GM23338 (cell line): ENCODE measurements at regions not wholly inside any gene's neighbourhood (a gene's known extent, or its start where the extent isn't known, plus 50 kb on each side); places are given as distances from the start of the nearest gene placed in this dataset.

ENCODE experiments used
- ATAC-seq: fragments of 200-7000 bp; cut with Tn5 transposase; 3 replicates; pipeline ENCODE4 v1.9.1; 2020
- DNase-seq: peaks from one replicate; pipeline ENCODE4 v3.0.0-alpha.2; 2015; ENCODE audit warnings: low spot score
- H2AFZ ChIP-seq: fragments of 200-600 bp; sonication (generic); 2 replicates; pipeline ENCODE4 v1.8.0; 2016; ENCODE audit warnings: antibody characterized with exemption, mild to moderate bottlenecking, moderate library complexity
- H3F3A ChIP-seq: fragments of 200-600 bp; sonication (generic); replicated peaks from 2 replicates; pipeline ENCODE4 v1.8.0; 2017; ENCODE audit warnings: antibody characterized with exemption, mixed run types, low read depth
- H3K27ac ChIP-seq: fragments of 200-600 bp; sonication (generic); 2 replicates; pipeline ENCODE4 v1.6.1; 2016; ENCODE audit warnings: low read depth
- H3K27me3 ChIP-seq: fragments of 200-600 bp; sonication (generic); 2 replicates; pipeline ENCODE4 v1.8.0; 2016; ENCODE audit warnings: mild to moderate bottlenecking, mixed run types, moderate library complexity; ENCODE audit not compliant: insufficient read depth
- H3K36me3 ChIP-seq: fragments of 200-600 bp; sonication (generic); 2 replicates; pipeline ENCODE4 v1.8.0; 2016; ENCODE audit warnings: mild to moderate bottlenecking; ENCODE audit not compliant: insufficient read depth
- H3K4me1 ChIP-seq: fragments of 200-600 bp; sonication (generic); 2 replicates; pipeline ENCODE4 v1.8.0; 2016; ENCODE audit warnings: mild to moderate bottlenecking, moderate library complexity; ENCODE audit not compliant: insufficient read depth
- H3K4me2 ChIP-seq: fragments of 200-600 bp; sonication (generic); 2 replicates; pipeline ENCODE4 v1.7.1; 2017; ENCODE audit warnings: mixed run types
- H3K4me3 ChIP-seq: fragments of 200-600 bp; sonication (generic); 2 replicates; pipeline ENCODE4 v1.6.1; 2016; ENCODE audit warnings: mixed run types
- H3K79me2 ChIP-seq: fragments of 200-600 bp; sonication (generic); replicated peaks from 2 replicates; pipeline ENCODE4 v1.8.0; 2017; ENCODE audit warnings: mild to moderate bottlenecking; ENCODE audit not compliant: insufficient read depth
- H3K9me2 ChIP-seq: fragments of 200-600 bp; sonication (generic); 2 replicates; pipeline ENCODE4 v1.8.0; 2017; ENCODE audit not compliant: insufficient read depth
- H4K20me1 ChIP-seq: fragments of 200-600 bp; sonication (generic); replicated peaks from 2 replicates; pipeline ENCODE4 v1.8.0; 2017; ENCODE audit warnings: mild to moderate bottlenecking; ENCODE audit not compliant: insufficient read depth
- H3K27ac Mint-ChIP-seq: 2 replicates; pipeline ENCODE4 v1.8.0; 2020; ENCODE audit warnings: inconsistent platforms, mild to moderate bottlenecking, moderate library complexity, mixed read lengths
- H3K27me3 Mint-ChIP-seq: 3 replicates; pipeline ENCODE4 v1.8.0; 2022; ENCODE audit warnings: low read depth, mild to moderate bottlenecking, moderate library complexity, mixed read lengths, inconsistent platforms; ENCODE audit not compliant: insufficient read depth, poor library complexity
- H3K36me3 Mint-ChIP-seq: 3 replicates; pipeline ENCODE4 v1.8.0; 2021; ENCODE audit warnings: low read depth, mild to moderate bottlenecking, inconsistent platforms, moderate library complexity, mixed read lengths
- H3K4me1 Mint-ChIP-seq: 3 replicates; pipeline ENCODE4 v1.8.0; 2020; ENCODE audit warnings: mild to moderate bottlenecking, inconsistent platforms, mixed read lengths
- H3K4me3 Mint-ChIP-seq: 3 replicates; pipeline ENCODE4 v1.8.0; 2021; ENCODE audit warnings: moderate library complexity, mild to moderate bottlenecking, inconsistent platforms, mixed read lengths
- H3K9me3 Mint-ChIP-seq: 3 replicates; pipeline ENCODE4 v1.8.0; 2020; ENCODE audit warnings: moderate library complexity, mild to moderate bottlenecking, inconsistent platforms, mixed read lengths
- CREB1 ChIP-seq: fragments of 250-450 bp; sonication (Bioruptor Pico); IDR thresholded peaks from 2 replicates; pipeline ENCODE4 v1.5.0; 2020; ENCODE audit warnings: low read depth, mild to moderate bottlenecking, moderate library complexity
- ETS1 ChIP-seq: IDR thresholded peaks from 2 replicates; pipeline ENCODE4 v1.6.1; 2016; ENCODE audit warnings: antibody characterized with exemption
- EZH2phosphoT487 ChIP-seq: fragments of 200-600 bp; sonication (generic); IDR thresholded peaks from one replicate; pipeline ENCODE4 v1.8.1; 2018; ENCODE audit warnings: antibody characterized with exemption; ENCODE audit not compliant: unreplicated experiment
- JUNB ChIP-seq: IDR thresholded peaks from one replicate; pipeline ENCODE4 v1.6.1; 2016; ENCODE audit warnings: antibody characterized with exemption; ENCODE audit not compliant: unreplicated experiment
- POLR2AphosphoS5 ChIP-seq: IDR thresholded peaks from 2 replicates; pipeline ENCODE4 v1.6.1; 2016; ENCODE audit warnings: antibody characterized with exemption, low read depth
- STAT1 ChIP-seq: IDR thresholded peaks from one replicate; pipeline ENCODE4 v1.6.1; 2016; ENCODE audit warnings: antibody characterized with exemption; ENCODE audit not compliant: unreplicated experiment
- ZNF331 ChIP-seq: fragments of 250-450 bp; sonication (Bioruptor Pico); IDR thresholded peaks from 2 replicates; pipeline ENCODE4 v1.5.0; 2020; ENCODE audit warnings: low read depth, mild to moderate bottlenecking, moderate library complexity
- ZNF462 ChIP-seq: fragments of 250-450 bp; sonication (Bioruptor Pico); IDR thresholded peaks from 2 replicates; pipeline ENCODE4 v1.5.0; 2020; ENCODE audit warnings: mild to moderate bottlenecking, moderate library complexity

- TF ChIP-seq ZNF462 (CRISPR knock-in tag) (no peak), ETS1 (no peak), JUNB (no peak), EZH2phosphoT487 (no peak), STAT1 (no peak), CREB1 (CRISPR knock-in tag) (no peak), POLR2AphosphoS5 (no peak), ZNF331 (CRISPR knock-in tag) (no peak)
These were observed 98.5 kb upstream of the IFNG-AS1 start (continued) for GRCh38 chr12:67890726-67891258.

- Histone ChIP-seq H2AFZ (no peak overlapping the region; the same call in 1 of the 2 replicates), H3K27ac (no peak overlapping the region), H3K9me2 (no peaks in the 10 kb centered on the region), H3K79me2 (no peaks in the 10 kb centered on the region), H3K36me3 (no peaks in the 10 kb centered on the region), H3K4me2 (no peak overlapping the region), H3F3A (no peaks in the 10 kb centered on the region), H4K20me1 (no peaks in the 10 kb centered on the region), H3K4me1 (no peaks in the 10 kb centered on the region), H3K27me3 (no peaks in the 10 kb centered on the region), H3K4me3 (no peak overlapping the region)
- Mint-ChIP-seq H3K27me3 (peaks cover 2% of the 10 kb centered on the region), H3K9me3 (no peaks in the 10 kb centered on the region), H3K27ac (no peak overlapping the region), H3K36me3 (no peaks in the 10 kb centered on the region), H3K4me3 (no peak overlapping the region), H3K4me1 (peaks cover 9% of the 10 kb centered on the region)
- no peak for ATAC-seq
- no peak for DNase-seq
- TF ChIP-seq STAT1 (no peak), ETS1 (no peak), POLR2AphosphoS5 (no peak), JUNB (no peak), CREB1 (CRISPR knock-in tag) (no peak), EZH2phosphoT487 (no peak), ZNF331 (CRISPR knock-in tag) (no peak)
These were observed 97.7 kb upstream of the IFNG-AS1 start for GRCh38 chr12:67891596-67891995.
